ENCODE measurements at regions not wholly inside any gene's neighbourhood (a gene's known extent, or its start where the extent isn't known, plus 50 kb on each side); places are given as distances from the start of the nearest gene placed in this dataset.

GRCh38 chr16:86363057-86363490, 147.3 kb upstream of the FOXF1 start:
- H3K4me1 Mint-ChIP-seq (ENCODE audit: unreplicated experiment) = peaks cover 9% of the 10 kb centered on the region
- no peaks in the 10 kb centered on the region for H3K9me3 Mint-ChIP-seq (ENCODE audit: unreplicated experiment)
- H3K27ac Mint-ChIP-seq (ENCODE audit: unreplicated experiment) = peak overlapping the region; percentile 42
- H3K27me3 Mint-ChIP-seq (ENCODE audit: unreplicated experiment) = peaks cover 53% of the 10 kb centered on the region
- DNase-seq (ENCODE audit: extremely low spot score, unreplicated experiment) = no peak
- no peak overlapping the region for H3K4me3 Mint-ChIP-seq (ENCODE audit: unreplicated experiment)
- TF ChIP-seq, protein P1, sequence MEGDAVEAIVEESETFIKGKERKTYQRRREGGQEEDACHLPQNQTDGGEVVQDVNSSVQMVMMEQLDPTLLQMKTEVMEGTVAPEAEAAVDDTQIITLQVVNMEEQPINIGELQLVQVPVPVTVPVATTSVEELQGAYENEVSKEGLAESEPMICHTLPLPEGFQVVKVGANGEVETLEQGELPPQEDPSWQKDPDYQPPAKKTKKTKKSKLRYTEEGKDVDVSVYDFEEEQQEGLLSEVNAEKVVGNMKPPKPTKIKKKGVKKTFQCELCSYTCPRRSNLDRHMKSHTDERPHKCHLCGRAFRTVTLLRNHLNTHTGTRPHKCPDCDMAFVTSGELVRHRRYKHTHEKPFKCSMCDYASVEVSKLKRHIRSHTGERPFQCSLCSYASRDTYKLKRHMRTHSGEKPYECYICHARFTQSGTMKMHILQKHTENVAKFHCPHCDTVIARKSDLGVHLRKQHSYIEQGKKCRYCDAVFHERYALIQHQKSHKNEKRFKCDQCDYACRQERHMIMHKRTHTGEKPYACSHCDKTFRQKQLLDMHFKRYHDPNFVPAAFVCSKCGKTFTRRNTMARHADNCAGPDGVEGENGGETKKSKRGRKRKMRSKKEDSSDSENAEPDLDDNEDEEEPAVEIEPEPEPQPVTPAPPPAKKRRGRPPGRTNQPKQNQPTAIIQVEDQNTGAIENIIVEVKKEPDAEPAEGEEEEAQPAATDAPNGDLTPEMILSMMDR (IDR thresholded peaks at IDR 0.05) = no peak
- no peaks in the 10 kb centered on the region for H3K36me3 Mint-ChIP-seq (ENCODE audit: unreplicated experiment)

DNA sequence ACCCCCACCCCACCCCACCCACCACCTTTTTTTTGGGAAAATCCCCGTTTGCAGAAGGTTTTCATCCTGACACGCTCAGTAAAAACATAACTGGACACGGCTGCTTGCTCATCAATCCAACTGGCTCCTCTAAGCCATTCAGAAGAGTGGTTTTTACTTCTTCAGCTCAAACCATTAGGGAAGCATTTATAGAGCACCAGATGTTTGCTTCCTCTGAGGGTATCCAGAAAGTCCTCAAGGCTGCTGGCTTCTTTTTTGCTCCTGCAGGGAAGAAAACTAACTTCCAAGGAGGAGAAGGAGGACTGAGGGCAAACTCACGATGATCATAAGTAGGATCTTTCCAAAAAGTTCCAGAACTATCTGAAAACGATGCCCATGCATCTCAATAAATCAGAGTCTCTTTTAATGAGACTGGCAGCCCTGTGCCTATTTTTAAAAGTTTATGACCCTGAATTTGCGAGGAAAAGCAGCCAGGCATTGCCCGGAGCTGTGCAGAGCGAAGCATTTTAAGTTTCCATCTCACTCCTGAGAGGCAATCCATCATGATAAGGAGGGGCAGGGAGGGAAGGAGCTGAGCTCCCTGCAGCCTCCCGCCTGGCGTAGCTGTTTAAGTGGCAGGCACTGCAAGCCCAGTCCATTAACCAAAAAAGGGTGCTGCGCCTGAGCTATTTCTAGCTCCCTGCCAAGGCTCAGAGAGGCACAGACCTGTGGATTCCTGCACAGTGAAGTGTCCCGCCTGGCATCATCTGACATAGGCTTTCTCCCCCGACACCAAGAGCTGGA, 146.3 kb upstream of the FOXF1 start:
- Mint-ChIP-seq H3K4me1 (ENCODE audit: unreplicated experiment) (peaks cover 9% of the 10 kb centered on the region), H3K27ac (ENCODE audit: unreplicated experiment) (no peak overlapping the region), H3K27me3 (ENCODE audit: unreplicated experiment) (peaks cover 45% of the 10 kb centered on the region), H3K36me3 (ENCODE audit: unreplicated experiment) (no peaks in the 10 kb centered on the region), H3K4me3 (ENCODE audit: unreplicated experiment) (no peak overlapping the region), H3K9me3 (ENCODE audit: unreplicated experiment) (no peaks in the 10 kb centered on the region)
- TF ChIP-seq, protein P1 (IDR thresholded peaks at IDR 0.05) = no peak
- DNase-seq (ENCODE audit: extremely low spot score, unreplicated experiment) = no peak

- DNase-seq (ENCODE audit: extremely low spot score, unreplicated experiment) = no peak
- no peaks in the 10 kb centered on the region for H3K9me3 Mint-ChIP-seq (ENCODE audit: unreplicated experiment)
- no peak overlapping the region for H3K27ac Mint-ChIP-seq (ENCODE audit: unreplicated experiment)
- TF ChIP-seq, protein P1 (IDR thresholded peaks at IDR 0.05) = no peak
- no peaks in the 10 kb centered on the region for H3K36me3 Mint-ChIP-seq (ENCODE audit: unreplicated experiment)
- H3K4me1 Mint-ChIP-seq (ENCODE audit: unreplicated experiment) = peaks cover 9% of the 10 kb centered on the region
- no peak overlapping the region for H3K4me3 Mint-ChIP-seq (ENCODE audit: unreplicated experiment)
- peaks cover 38% of the 10 kb centered on the region for H3K27me3 Mint-ChIP-seq (ENCODE audit: unreplicated experiment)
Measured at GRCh38 chr16:86364653-86365380, 145.5 kb upstream of the FOXF1 start.

DNA sequence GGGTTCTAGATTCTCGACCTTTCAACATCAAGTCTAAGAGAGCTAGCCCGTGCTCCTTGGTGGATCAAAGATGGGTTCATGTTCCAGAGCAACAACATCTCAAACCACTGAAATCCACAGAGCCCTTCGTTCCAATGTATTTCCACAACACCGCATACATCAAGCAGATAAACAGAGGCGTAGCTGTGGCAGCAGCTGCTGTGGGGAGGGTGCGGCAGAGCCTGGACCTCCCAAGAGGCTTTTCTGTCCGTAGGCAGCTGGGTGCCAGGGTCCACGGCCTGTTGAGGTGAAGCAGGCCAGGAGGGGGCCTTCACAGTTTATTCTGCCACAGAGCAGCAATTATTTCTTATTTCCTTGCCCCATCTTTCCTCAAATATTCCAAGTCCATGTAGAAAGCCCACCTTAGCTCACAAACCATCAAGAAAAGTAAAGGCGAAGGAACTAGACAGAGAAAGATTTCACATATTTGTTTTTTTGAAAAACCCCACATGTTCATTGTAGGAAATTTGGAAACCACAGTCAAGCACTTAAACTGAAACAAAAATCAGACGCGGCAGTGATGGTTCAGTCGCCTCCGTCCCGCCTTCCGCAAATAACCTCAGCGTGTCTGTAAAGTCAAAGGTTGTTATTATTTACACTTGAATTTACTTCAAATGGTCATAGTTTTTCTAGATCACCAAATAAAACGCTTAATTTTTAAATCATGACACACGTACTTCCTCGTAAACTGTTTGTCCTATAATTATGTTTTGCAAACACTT, 144.6 kb upstream of the FOXF1 start:
- no peak for DNase-seq (ENCODE audit: extremely low spot score, unreplicated experiment)
- H3K9me3 Mint-ChIP-seq (ENCODE audit: unreplicated experiment) = no peaks in the 10 kb centered on the region
- H3K4me3 Mint-ChIP-seq (ENCODE audit: unreplicated experiment) = no peak overlapping the region
- peaks cover 9% of the 10 kb centered on the region for H3K4me1 Mint-ChIP-seq (ENCODE audit: unreplicated experiment)
- no peak overlapping the region for H3K27ac Mint-ChIP-seq (ENCODE audit: unreplicated experiment)
- H3K27me3 Mint-ChIP-seq (ENCODE audit: unreplicated experiment) = peaks cover 35% of the 10 kb centered on the region
- no peaks in the 10 kb centered on the region for H3K36me3 Mint-ChIP-seq (ENCODE audit: unreplicated experiment)
- TF ChIP-seq, protein P1 (IDR thresholded peaks at IDR 0.05) = no peak
